ENCODE measurements at regions not wholly inside any gene's neighbourhood (a gene's known extent, or its start where the extent isn't known, plus 50 kb on each side); places are given as distances from the start of the nearest gene placed in this dataset.

DNA sequence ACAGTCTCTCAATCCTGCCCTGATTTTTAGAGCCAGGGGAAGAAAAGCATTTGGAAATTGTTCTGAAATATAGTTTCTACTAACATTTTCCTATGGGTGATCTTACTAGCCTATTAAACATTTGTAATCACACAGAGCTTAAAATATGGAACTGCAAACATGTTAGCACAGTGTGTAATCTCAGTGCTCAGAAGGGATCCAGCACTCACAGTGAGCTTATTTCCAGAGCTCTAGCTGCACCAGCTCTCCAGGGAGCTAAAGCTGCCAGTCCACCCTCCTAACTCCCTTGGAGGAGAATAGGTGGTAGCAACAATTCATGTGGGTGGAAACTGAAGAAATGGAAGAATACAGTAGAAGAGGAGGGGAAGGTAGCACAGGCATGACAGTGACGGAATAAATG is 64.9 kb upstream of the SYT1 start:
- TF ChIP-seq, protein P1, sequence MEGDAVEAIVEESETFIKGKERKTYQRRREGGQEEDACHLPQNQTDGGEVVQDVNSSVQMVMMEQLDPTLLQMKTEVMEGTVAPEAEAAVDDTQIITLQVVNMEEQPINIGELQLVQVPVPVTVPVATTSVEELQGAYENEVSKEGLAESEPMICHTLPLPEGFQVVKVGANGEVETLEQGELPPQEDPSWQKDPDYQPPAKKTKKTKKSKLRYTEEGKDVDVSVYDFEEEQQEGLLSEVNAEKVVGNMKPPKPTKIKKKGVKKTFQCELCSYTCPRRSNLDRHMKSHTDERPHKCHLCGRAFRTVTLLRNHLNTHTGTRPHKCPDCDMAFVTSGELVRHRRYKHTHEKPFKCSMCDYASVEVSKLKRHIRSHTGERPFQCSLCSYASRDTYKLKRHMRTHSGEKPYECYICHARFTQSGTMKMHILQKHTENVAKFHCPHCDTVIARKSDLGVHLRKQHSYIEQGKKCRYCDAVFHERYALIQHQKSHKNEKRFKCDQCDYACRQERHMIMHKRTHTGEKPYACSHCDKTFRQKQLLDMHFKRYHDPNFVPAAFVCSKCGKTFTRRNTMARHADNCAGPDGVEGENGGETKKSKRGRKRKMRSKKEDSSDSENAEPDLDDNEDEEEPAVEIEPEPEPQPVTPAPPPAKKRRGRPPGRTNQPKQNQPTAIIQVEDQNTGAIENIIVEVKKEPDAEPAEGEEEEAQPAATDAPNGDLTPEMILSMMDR (conservative IDR thresholded peaks at IDR 0.05; ENCODE audit: control insufficient read depth, insufficient read depth, low read depth, low read length): no peak
- no peak overlapping the region for H3K4me3 ChIP-seq (ENCODE audit: control insufficient read depth, low read depth, low read length)
- DNase-seq (ENCODE audit: low read depth): no peak

DNA sequence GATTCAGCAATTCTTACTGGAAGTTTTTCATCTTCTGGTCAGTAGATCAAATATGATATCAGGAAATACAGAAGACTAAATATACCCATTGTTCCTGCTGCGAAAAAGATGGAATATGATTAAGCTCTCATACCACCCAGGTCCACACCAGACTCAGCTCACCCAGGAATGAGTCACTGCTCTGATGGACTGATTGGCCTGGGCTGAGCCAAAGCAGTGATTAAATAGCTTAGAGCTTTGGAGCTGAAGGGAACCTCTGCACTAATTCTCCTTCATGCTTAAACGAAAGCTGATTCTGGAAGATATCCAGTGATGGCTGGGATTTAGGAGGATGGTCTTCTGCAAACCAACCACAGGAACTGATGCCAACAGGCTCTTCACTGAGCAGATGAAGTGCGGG is 62.0 kb upstream of the SYT1 start:
- no peak overlapping the region for H3K4me3 ChIP-seq (ENCODE audit: control insufficient read depth, low read depth, low read length)
- DNase-seq (ENCODE audit: low read depth): peak; percentile 67
- TF ChIP-seq, protein P1 (conservative IDR thresholded peaks at IDR 0.05; ENCODE audit: control insufficient read depth, insufficient read depth, low read depth, low read length): no peak

GRCh38 chr12:78804262-78804661 is 60.3 kb upstream of the SYT1 start:
- TF ChIP-seq, protein P1 (conservative IDR thresholded peaks at IDR 0.05; ENCODE audit: control insufficient read depth, insufficient read depth, low read depth, low read length): no peak
- no peak overlapping the region for H3K4me3 ChIP-seq (ENCODE audit: control insufficient read depth, low read depth, low read length)
- DNase-seq (ENCODE audit: low read depth): no peak
